ENCODE measurements at regions not wholly inside any gene's neighbourhood (a gene's known extent, or its start where the extent isn't known, plus 50 kb on each side); places are given as distances from the start of the nearest gene placed in this dataset.

GRCh38 chr12:84348582-84348981 lies 564.0 kb downstream of the SLC6A15 start:
- TF ChIP-seq SNAI2 (CRISPR knock-in tag; IDR thresholded peaks at IDR 0.05) (no peak), ISL1 (CRISPR knock-in tag; IDR thresholded peaks at IDR 0.05) (no peak), ZFP30 (CRISPR knock-in tag; IDR thresholded peaks at IDR 0.05) (no peak), ZNF8 (CRISPR knock-in tag; IDR thresholded peaks at IDR 0.05) (no peak), ARNTL (CRISPR knock-in tag; IDR thresholded peaks at IDR 0.05; ENCODE audit: borderline replicate concordance, low read depth) (no peak), ZNF565 (CRISPR knock-in tag; conservative IDR thresholded peaks at IDR 0.05; ENCODE audit: low read depth) (no peak), ZC3H10 (CRISPR knock-in tag; IDR thresholded peaks at IDR 0.05) (no peak), TOX (CRISPR knock-in tag; IDR thresholded peaks at IDR 0.05; ENCODE audit: borderline replicate concordance) (no peak), CSDC2 (CRISPR knock-in tag; IDR thresholded peaks at IDR 0.05) (no peak)
- no peak for ATAC-seq

GRCh38 chr12:84341467-84342193 lies 571.0 kb downstream of the SLC6A15 start:
- ATAC-seq: no peak
- TF ChIP-seq GLIS3 (CRISPR knock-in tag; IDR thresholded peaks at IDR 0.05): no peak
- TF ChIP-seq POU6F1 (CRISPR knock-in tag; IDR thresholded peaks at IDR 0.05; ENCODE audit: borderline replicate concordance, low read depth): no peak
- no peak for TF ChIP-seq PATZ1 (CRISPR knock-in tag; IDR thresholded peaks at IDR 0.05; ENCODE audit: borderline replicate concordance)
- TF ChIP-seq ZFP30 (CRISPR knock-in tag; IDR thresholded peaks at IDR 0.05): no peak
- TF ChIP-seq ZNF8 (CRISPR knock-in tag; IDR thresholded peaks at IDR 0.05): no peak
- TF ChIP-seq ARNTL (CRISPR knock-in tag; IDR thresholded peaks at IDR 0.05; ENCODE audit: borderline replicate concordance, low read depth): no peak
- no peak for TF ChIP-seq CSRNP3 (CRISPR knock-in tag; IDR thresholded peaks at IDR 0.05)
- no peak for TF ChIP-seq CSDC2 (CRISPR knock-in tag; IDR thresholded peaks at IDR 0.05)
- no peak for TF ChIP-seq TCF4 (CRISPR knock-in tag; IDR thresholded peaks at IDR 0.05; ENCODE audit: borderline replicate concordance)
- no peak for TF ChIP-seq OSR1 (CRISPR knock-in tag; IDR thresholded peaks at IDR 0.05)
- no peak for TF ChIP-seq CREB5 (CRISPR knock-in tag; IDR thresholded peaks at IDR 0.05; ENCODE audit: low read depth)

- no peak for ATAC-seq
Measured at GRCh38 chr12:84336231-84336630, 576.4 kb downstream of the SLC6A15 start.

More at GRCh38 chr12:84336231-84336630, 576.4 kb downstream of the SLC6A15 start:
- TF ChIP-seq PPARA (CRISPR knock-in tag; IDR thresholded peaks at IDR 0.05; ENCODE audit: borderline replicate concordance) (no peak), ZNF70 (CRISPR knock-in tag; IDR thresholded peaks at IDR 0.05) (no peak), ZC3H10 (CRISPR knock-in tag; IDR thresholded peaks at IDR 0.05) (no peak), PATZ1 (CRISPR knock-in tag; IDR thresholded peaks at IDR 0.05; ENCODE audit: borderline replicate concordance) (no peak), GLIS3 (CRISPR knock-in tag; IDR thresholded peaks at IDR 0.05) (no peak), TSHZ2 (CRISPR knock-in tag; IDR thresholded peaks at IDR 0.05) (no peak)

All from SK-N-SH treated with all-trans-retinoic acid at 6 μM for 48 hours (cell line).